HEK293 (cell line): ENCODE measurements at regions not wholly inside any gene's neighbourhood (a gene's known extent, or its start where the extent isn't known, plus 50 kb on each side); places are given as distances from the start of the nearest gene placed in this dataset.

Experiments
- CTCF ChIA-PET: fragments of 350-600 bp; formaldehyde crosslinking; extraction: SDS; loops from one replicate; lab custom pipeline; 2021; ENCODE audit warnings: antibody characterized with exemption; lab: Yijun Ruan, JAX
- POLR2A ChIA-PET: fragments of 300-600 bp; formaldehyde crosslinking; extraction: SDS; loops from one replicate; lab custom pipeline; 2020; ENCODE audit warnings: antibody characterized with exemption, inconsistent platforms; lab: Yijun Ruan, JAX
- H3K27ac ChIP-seq: fragments of 200-500 bp; sonication (Bioruptor generic); 2 replicates; pipeline ENCODE4 v1.5.1; 2014; ENCODE audit warnings: low read depth, low read length, control low read depth, inconsistent platforms; ENCODE audit errors: extremely low read depth
- H3K36me3 ChIP-seq, 2 experiments: fragments of 200-500 bp in 1 of 2; sonication (Bioruptor generic) in 1 of 2; 1 replicate in 1 of 2; 2 replicates in 1 of 2; pipeline ENCODE4 v1.5.1; 2014 to 2017; ENCODE audit warnings: inconsistent platforms in 2 of 2, low read length in 2 of 2; ENCODE audit not compliant: control insufficient read depth in 2 of 2, insufficient read depth in 1 of 2
- H3K4me1 ChIP-seq: fragments of 200-500 bp; sonication (Bioruptor generic); 2 replicates; pipeline ENCODE4 v1.5.1; 2014; ENCODE audit warnings: mild to moderate bottlenecking, low read length, inconsistent platforms; ENCODE audit not compliant: control insufficient read depth, insufficient read depth
- H3K4me3 ChIP-seq: 2 replicates; pipeline ENCODE4 v1.5.1; 2011; ENCODE audit warnings: low read depth, mild to moderate bottlenecking, control low read depth, low read length, moderate library complexity
- H3K9me3 ChIP-seq: fragments of 200-500 bp; sonication (Bioruptor generic); 2 replicates; pipeline ENCODE4 v1.5.1; 2014; ENCODE audit warnings: low read depth, low read length, inconsistent platforms; ENCODE audit not compliant: control insufficient read depth, insufficient read depth
- KLF10 ChIP-seq: fragments of 450-650 bp; IDR thresholded peaks from 2 replicates; pipeline ENCODE4 v1.5.1; 2018; ENCODE audit warnings: missing biosample characterization, mild to moderate bottlenecking, missing genetic modification characterization
- MYNN ChIP-seq: fragments of 450-650 bp; formaldehyde crosslinking; IDR thresholded peaks from 2 replicates; pipeline ENCODE4 v1.5.1; 2016; ENCODE audit warnings: missing biosample characterization, missing genetic modification characterization, borderline replicate concordance
- ZFP69B ChIP-seq: fragments of 450-650 bp; formaldehyde crosslinking; IDR thresholded peaks from 2 replicates; pipeline ENCODE4 v1.5.1; 2016; ENCODE audit warnings: missing biosample characterization, missing genetic modification characterization
- ZIC2 ChIP-seq: fragments of 450-650 bp; formaldehyde crosslinking; IDR thresholded peaks from 2 replicates; pipeline ENCODE4 v1.5.1; 2016; ENCODE audit warnings: missing biosample characterization, missing genetic modification characterization
- ZNF280C ChIP-seq: fragments of 450-650 bp; formaldehyde crosslinking; IDR thresholded peaks from 2 replicates; pipeline ENCODE4 v1.5.1; 2016; ENCODE audit warnings: missing biosample characterization, missing genetic modification characterization
- ZNF391 ChIP-seq: fragments of 450-650 bp; formaldehyde crosslinking; IDR thresholded peaks from 2 replicates; pipeline ENCODE4 v1.5.1; 2016; ENCODE audit warnings: low read depth, missing biosample characterization, missing genetic modification characterization, borderline replicate concordance
- ZNF600 ChIP-seq: fragments of 450-650 bp; formaldehyde crosslinking; IDR thresholded peaks from 2 replicates; pipeline ENCODE4 v1.5.1; 2016; ENCODE audit warnings: missing biosample characterization, missing genetic modification characterization
- ZNF623 ChIP-seq: fragments of 450-650 bp; formaldehyde crosslinking; IDR thresholded peaks from 2 replicates; pipeline ENCODE4 v1.5.1; 2016; ENCODE audit warnings: missing biosample characterization, missing genetic modification characterization
- ZNF785 ChIP-seq: fragments of 450-650 bp; formaldehyde crosslinking; IDR thresholded peaks from 2 replicates; pipeline ENCODE4 v1.5.1; 2016; ENCODE audit warnings: missing biosample characterization, missing genetic modification characterization
- ZXDB ChIP-seq: fragments of 450-650 bp; formaldehyde crosslinking; IDR thresholded peaks from 2 replicates; pipeline ENCODE4 v1.5.1; 2016; ENCODE audit warnings: missing biosample characterization, missing genetic modification characterization
- TF ChIP-seq, protein P1 (sequence below): fragments of 450-650 bp; formaldehyde crosslinking; IDR thresholded peaks from 2 replicates; pipeline ENCODE4 v1.5.1; 2016; ENCODE audit warnings: missing biosample characterization, missing genetic modification characterization
- TF ChIP-seq, protein P2 (sequence below): fragments of 450-650 bp; formaldehyde crosslinking; IDR thresholded peaks from 2 replicates; pipeline ENCODE4; 2016; ENCODE audit warnings: missing biosample characterization, missing genetic modification characterization
- TF ChIP-seq, protein P3 (sequence below): fragments of 450-650 bp; formaldehyde crosslinking; IDR thresholded peaks from 2 replicates; pipeline ENCODE4 v1.5.1; 2016; ENCODE audit warnings: missing biosample characterization, missing genetic modification characterization
- TF ChIP-seq, protein P4 (sequence below): fragments of 450-650 bp; formaldehyde crosslinking; IDR thresholded peaks from 2 replicates; pipeline ENCODE4 v1.5.1; 2017; ENCODE audit warnings: missing biosample characterization, mild to moderate bottlenecking, missing genetic modification characterization, moderate library complexity
- TF ChIP-seq, protein P5 (sequence below): fragments of 450-650 bp; formaldehyde crosslinking; IDR thresholded peaks from 2 replicates; pipeline ENCODE4 v1.5.1; 2016; ENCODE audit warnings: missing biosample characterization, missing genetic modification characterization
- TF ChIP-seq, protein P6 (sequence below): fragments of 450-650 bp; formaldehyde crosslinking; IDR thresholded peaks from 2 replicates; pipeline ENCODE4 v1.5.1; 2016; ENCODE audit warnings: missing biosample characterization, missing genetic modification characterization

- Histone ChIP-seq H3K9me3 (no peaks in the 10 kb centered on the region), H3K4me3 (no peak overlapping the region), H3K27ac (no peak overlapping the region), H3K36me3 (no peaks in the 10 kb centered on the region), H3K4me1 (no peaks in the 10 kb centered on the region)
- TF ChIP-seq ZIC2 (tag by site-specific recombination) = peak; percentile 45; the same call in 1 of the 2 replicates
- TF ChIP-seq, protein P1, sequence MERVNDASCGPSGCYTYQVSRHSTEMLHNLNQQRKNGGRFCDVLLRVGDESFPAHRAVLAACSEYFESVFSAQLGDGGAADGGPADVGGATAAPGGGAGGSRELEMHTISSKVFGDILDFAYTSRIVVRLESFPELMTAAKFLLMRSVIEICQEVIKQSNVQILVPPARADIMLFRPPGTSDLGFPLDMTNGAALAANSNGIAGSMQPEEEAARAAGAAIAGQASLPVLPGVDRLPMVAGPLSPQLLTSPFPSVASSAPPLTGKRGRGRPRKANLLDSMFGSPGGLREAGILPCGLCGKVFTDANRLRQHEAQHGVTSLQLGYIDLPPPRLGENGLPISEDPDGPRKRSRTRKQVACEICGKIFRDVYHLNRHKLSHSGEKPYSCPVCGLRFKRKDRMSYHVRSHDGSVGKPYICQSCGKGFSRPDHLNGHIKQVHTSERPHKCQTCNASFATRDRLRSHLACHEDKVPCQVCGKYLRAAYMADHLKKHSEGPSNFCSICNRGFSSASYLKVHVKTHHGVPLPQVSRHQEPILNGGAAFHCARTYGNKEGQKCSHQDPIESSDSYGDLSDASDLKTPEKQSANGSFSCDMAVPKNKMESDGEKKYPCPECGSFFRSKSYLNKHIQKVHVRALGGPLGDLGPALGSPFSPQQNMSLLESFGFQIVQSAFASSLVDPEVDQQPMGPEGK (tag by site-specific recombination) = no peak
- POLR2A ChIA-PET = no interaction called here
- CTCF ChIA-PET = no interaction called here
Observed at GRCh38 chr12:125208942-125209341, 143.7 kb downstream of the AACS start.

DNA sequence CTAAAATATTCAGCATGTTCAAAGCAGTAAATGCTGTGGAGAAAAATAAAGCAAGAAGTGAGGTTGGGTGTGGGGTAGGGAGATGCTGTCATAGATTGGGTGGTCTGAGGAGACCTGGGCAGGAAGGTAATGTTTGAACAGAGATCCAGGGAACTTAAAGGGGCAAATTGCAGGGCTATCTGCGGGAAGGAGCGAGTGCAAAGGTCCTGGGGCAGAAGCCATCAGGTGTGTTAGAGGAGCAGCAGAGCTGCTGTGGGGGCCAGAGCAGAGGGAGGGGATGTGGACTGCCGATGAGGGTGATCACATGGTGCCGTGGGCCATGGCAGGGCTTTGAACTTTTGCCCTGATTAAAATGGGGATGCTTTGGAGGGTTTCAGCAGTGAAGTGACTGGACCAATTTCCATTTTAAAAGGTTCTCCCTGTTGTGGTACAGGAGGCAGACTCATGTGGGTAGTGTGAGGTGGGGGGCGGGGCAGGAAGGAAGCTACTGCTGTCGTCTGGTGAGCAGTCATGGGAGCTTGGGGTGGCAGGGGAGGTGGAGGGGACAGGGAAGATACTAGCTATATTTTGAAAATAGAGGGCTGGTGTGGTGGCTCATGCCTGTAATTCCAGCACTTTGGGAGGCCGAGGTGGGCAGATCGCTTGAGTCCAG is 145.0 kb downstream of the AACS start:
- no peak for TF ChIP-seq MYNN (tag by site-specific recombination)
- TF ChIP-seq, protein P2, sequence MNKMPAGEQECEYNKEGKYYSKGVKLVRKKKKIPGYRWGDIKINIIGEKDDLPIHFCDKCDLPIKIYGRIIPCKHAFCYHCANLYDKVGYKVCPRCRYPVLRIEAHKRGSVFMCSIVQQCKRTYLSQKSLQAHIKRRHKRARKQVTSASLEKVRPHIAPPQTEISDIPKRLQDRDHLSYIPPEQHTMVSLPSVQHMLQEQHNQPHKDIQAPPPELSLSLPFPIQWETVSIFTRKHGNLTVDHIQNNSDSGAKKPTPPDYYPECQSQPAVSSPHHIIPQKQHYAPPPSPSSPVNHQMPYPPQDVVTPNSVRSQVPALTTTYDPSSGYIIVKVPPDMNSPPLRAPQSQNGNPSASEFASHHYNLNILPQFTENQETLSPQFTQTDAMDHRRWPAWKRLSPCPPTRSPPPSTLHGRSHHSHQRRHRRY (tag by site-specific recombination) = no peak
- TF ChIP-seq ZNF623 = peak; percentile 93
- TF ChIP-seq, protein P3, sequence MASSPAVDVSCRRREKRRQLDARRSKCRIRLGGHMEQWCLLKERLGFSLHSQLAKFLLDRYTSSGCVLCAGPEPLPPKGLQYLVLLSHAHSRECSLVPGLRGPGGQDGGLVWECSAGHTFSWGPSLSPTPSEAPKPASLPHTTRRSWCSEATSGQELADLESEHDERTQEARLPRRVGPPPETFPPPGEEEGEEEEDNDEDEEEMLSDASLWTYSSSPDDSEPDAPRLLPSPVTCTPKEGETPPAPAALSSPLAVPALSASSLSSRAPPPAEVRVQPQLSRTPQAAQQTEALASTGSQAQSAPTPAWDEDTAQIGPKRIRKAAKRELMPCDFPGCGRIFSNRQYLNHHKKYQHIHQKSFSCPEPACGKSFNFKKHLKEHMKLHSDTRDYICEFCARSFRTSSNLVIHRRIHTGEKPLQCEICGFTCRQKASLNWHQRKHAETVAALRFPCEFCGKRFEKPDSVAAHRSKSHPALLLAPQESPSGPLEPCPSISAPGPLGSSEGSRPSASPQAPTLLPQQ (tag by site-specific recombination) = no peak
- TF ChIP-seq ZFP69B (tag by site-specific recombination) = no peak
- TF ChIP-seq ZXDB (tag by site-specific recombination) = no peak
- TF ChIP-seq KLF10 = no peak
- TF ChIP-seq ZNF280C (tag by site-specific recombination) = no peak
- TF ChIP-seq, all 188 proteins: peak for 1
- no peaks in the 10 kb centered on the region for H3K4me1 ChIP-seq
- no peak overlapping the region for H3K4me3 ChIP-seq
- CTCF ChIA-PET = interaction anchor here (0.9 kb wide), 1 partner anchor 28 kb away, joined by 4 read pairs; no protein-coding TSS in a partner anchor
- POLR2A ChIA-PET = no interaction called here
- H3K36me3 ChIP-seq = no peaks in the 10 kb centered on the region
- H3K27ac ChIP-seq = no peak overlapping the region
- H3K9me3 ChIP-seq = no peaks in the 10 kb centered on the region

GRCh38 chr12:125211464-125211863 is 146.2 kb downstream of the AACS start:
- no peaks in the 10 kb centered on the region for H3K36me3 ChIP-seq
- H3K9me3 ChIP-seq = no peaks in the 10 kb centered on the region
- no peak overlapping the region for H3K27ac ChIP-seq
- CTCF ChIA-PET = interaction anchor here (0.8 kb wide), 1 partner anchor 9 kb away, joined by 3 read pairs; no protein-coding TSS in a partner anchor
- POLR2A ChIA-PET = no interaction called here
- H3K4me1 ChIP-seq = no peaks in the 10 kb centered on the region
- no peak overlapping the region for H3K4me3 ChIP-seq
- TF ChIP-seq, protein P4, sequence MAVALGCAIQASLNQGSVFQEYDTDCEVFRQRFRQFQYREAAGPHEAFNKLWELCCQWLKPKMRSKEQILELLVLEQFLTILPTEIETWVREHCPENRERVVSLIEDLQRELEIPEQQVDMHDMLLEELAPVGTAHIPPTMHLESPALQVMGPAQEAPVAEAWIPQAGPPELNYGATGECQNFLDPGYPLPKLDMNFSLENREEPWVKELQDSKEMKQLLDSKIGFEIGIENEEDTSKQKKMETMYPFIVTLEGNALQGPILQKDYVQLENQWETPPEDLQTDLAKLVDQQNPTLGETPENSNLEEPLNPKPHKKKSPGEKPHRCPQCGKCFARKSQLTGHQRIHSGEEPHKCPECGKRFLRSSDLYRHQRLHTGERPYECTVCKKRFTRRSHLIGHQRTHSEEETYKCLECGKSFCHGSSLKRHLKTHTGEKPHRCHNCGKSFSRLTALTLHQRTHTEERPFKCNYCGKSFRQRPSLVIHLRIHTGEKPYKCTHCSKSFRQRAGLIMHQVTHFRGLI (tag by site-specific recombination) = no peak
- TF ChIP-seq ZNF600 (tag by site-specific recombination) (no peak), ZFP69B (tag by site-specific recombination) (no peak), ZXDB (tag by site-specific recombination) (no peak), ZNF785 (tag by site-specific recombination) (no peak), ZNF391 (tag by site-specific recombination) (no peak)
- TF ChIP-seq, protein P5, sequence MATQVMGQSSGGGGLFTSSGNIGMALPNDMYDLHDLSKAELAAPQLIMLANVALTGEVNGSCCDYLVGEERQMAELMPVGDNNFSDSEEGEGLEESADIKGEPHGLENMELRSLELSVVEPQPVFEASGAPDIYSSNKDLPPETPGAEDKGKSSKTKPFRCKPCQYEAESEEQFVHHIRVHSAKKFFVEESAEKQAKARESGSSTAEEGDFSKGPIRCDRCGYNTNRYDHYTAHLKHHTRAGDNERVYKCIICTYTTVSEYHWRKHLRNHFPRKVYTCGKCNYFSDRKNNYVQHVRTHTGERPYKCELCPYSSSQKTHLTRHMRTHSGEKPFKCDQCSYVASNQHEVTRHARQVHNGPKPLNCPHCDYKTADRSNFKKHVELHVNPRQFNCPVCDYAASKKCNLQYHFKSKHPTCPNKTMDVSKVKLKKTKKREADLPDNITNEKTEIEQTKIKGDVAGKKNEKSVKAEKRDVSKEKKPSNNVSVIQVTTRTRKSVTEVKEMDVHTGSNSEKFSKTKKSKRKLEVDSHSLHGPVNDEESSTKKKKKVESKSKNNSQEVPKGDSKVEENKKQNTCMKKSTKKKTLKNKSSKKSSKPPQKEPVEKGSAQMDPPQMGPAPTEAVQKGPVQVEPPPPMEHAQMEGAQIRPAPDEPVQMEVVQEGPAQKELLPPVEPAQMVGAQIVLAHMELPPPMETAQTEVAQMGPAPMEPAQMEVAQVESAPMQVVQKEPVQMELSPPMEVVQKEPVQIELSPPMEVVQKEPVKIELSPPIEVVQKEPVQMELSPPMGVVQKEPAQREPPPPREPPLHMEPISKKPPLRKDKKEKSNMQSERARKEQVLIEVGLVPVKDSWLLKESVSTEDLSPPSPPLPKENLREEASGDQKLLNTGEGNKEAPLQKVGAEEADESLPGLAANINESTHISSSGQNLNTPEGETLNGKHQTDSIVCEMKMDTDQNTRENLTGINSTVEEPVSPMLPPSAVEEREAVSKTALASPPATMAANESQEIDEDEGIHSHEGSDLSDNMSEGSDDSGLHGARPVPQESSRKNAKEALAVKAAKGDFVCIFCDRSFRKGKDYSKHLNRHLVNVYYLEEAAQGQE (tag by site-specific recombination) = no peak
- TF ChIP-seq, protein P6, sequence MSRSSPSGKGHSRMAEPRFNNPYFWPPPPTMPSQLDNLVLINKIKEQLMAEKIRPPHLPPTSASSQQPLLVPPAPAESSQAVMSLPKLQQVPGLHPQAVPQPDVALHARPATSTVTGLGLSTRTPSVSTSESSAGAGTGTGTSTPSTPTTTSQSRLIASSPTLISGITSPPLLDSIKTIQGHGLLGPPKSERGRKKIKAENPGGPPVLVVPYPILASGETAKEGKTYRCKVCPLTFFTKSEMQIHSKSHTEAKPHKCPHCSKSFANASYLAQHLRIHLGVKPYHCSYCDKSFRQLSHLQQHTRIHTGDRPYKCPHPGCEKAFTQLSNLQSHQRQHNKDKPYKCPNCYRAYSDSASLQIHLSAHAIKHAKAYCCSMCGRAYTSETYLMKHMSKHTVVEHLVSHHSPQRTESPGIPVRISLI (tag by site-specific recombination) = no peak
